Hepatocyte (in vitro differentiated cells): ENCODE measurements at regions not wholly inside any gene's neighbourhood (a gene's known extent, or its start where the extent isn't known, plus 50 kb on each side); places are given as distances from the start of the nearest gene placed in this dataset.
"Not testable (repeated sequence)": the region's sequence is repeated elsewhere in the genome, so short reads cannot be mapped to it uniquely, and the experiment has no call there.

Source experiments
- DNase-seq: peaks from one replicate; pipeline ENCODE4 v3.0.0-alpha.2; 2016; ENCODE audit warnings: low spot score
- H2AFZ ChIP-seq: fragments of 200-600 bp; sonication (generic); 2 replicates; pipeline ENCODE4 v1.6.0; 2016; ENCODE audit warnings: antibody characterized with exemption, mild to moderate bottlenecking
- H3K27ac ChIP-seq: fragments of 200-600 bp; sonication (generic); 2 replicates; pipeline ENCODE4 v1.5.1; 2016; ENCODE audit warnings: mild to moderate bottlenecking
- H3K27me3 ChIP-seq: fragments of 200-600 bp; sonication (generic); 2 replicates; pipeline ENCODE4 v1.6.1; 2016
- H3K36me3 ChIP-seq: fragments of 200-600 bp; sonication (generic); replicated peaks from 2 replicates; pipeline ENCODE4 v1.5.1; 2016; ENCODE audit warnings: low read depth; ENCODE audit not compliant: insufficient read depth
- H3K4me1 ChIP-seq: fragments of 200-600 bp; sonication (generic); 2 replicates; pipeline ENCODE4 v1.5.1; 2016; ENCODE audit warnings: mild to moderate bottlenecking, moderate library complexity; ENCODE audit not compliant: insufficient read depth
- H3K4me2 ChIP-seq: fragments of 200-600 bp; sonication (generic); 2 replicates; pipeline ENCODE4 v1.6.0; 2016
- H3K4me3 ChIP-seq: fragments of 200-600 bp; sonication (generic); 2 replicates; pipeline ENCODE4 v1.5.1; 2016; ENCODE audit warnings: mild to moderate bottlenecking
- H3K79me2 ChIP-seq: fragments of 200-600 bp; sonication (generic); 2 replicates; pipeline ENCODE4 v1.6.0; 2017; ENCODE audit warnings: mild to moderate bottlenecking
- H3K9me2 ChIP-seq: fragments of 200-600 bp; sonication (generic); replicated peaks from 2 replicates; pipeline ENCODE4 v1.6.0; 2017; ENCODE audit warnings: mild to moderate bottlenecking; ENCODE audit not compliant: insufficient read depth
- H3K9me3 ChIP-seq: fragments of 200-600 bp; sonication (generic); 2 replicates; pipeline ENCODE4 v1.5.1; 2016; ENCODE audit warnings: low read depth, mild to moderate bottlenecking
- H4K20me1 ChIP-seq: fragments of 200-600 bp; sonication (generic); 2 replicates; pipeline ENCODE4 v1.6.0; 2016; ENCODE audit warnings: mild to moderate bottlenecking; ENCODE audit not compliant: insufficient read depth, poor library complexity, severe bottlenecking
- CTCF ChIP-seq: fragments of 200-600 bp; sonication (generic); IDR thresholded peaks from 2 replicates; pipeline ENCODE4 v1.5.1; 2016; ENCODE audit warnings: antibody characterized with exemption, mild to moderate bottlenecking; ENCODE audit not compliant: poor library complexity
- EZH2 ChIP-seq: fragments of 200-600 bp; sonication (generic); IDR thresholded peaks from 2 replicates; pipeline ENCODE4 v1.6.1; 2016; ENCODE audit warnings: antibody characterized with exemption, mild to moderate bottlenecking, borderline replicate concordance
- EZH2phosphoT487 ChIP-seq: fragments of 200-600 bp; sonication (generic); IDR thresholded peaks from one replicate; pipeline ENCODE4 v1.6.1; 2018; ENCODE audit warnings: antibody characterized with exemption, mild to moderate bottlenecking, low read depth, moderate library complexity; ENCODE audit not compliant: unreplicated experiment, severe bottlenecking
- WGBS: methylation state at CpG from one replicate; pipeline ENCODE4 v1.1.6; 2016; ENCODE audit warnings: low lambda C conversion rate; ENCODE audit errors: missing lambda C conversion rate; 5-methylcytosine and 5-hydroxymethylcytosine counted together

DNA sequence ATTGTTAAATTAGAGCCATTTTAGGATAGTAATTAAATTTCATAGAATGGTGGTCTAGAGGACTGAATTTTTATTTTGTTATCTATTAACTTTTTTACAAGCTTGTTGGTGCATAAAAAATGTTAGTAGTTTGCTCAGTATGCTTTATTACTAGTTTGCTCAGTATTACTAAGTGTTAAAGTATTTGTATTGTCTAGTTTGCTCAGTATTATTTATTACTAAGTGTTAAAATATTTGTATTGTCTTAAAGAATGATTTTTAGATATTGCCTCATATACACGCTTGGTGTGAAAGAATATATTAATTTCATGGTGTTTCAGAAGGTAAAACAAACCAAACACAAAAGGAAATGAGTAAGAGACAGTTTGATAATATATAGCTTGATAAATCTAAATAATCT is 268.4 kb upstream of the MAGEB18 start:
- Histone ChIP-seq H3K36me3 (no peaks in the 10 kb centered on the region), H2AFZ (no peak overlapping the region), H3K27me3 (no peaks in the 10 kb centered on the region), H3K79me2 (no peaks in the 10 kb centered on the region), H3K9me2 (no peaks in the 10 kb centered on the region), H4K20me1 (no peaks in the 10 kb centered on the region), H3K4me3 (no peak overlapping the region), H3K4me2 (no peak overlapping the region), H3K9me3 (no peaks in the 10 kb centered on the region), H3K4me1 (no peaks in the 10 kb centered on the region), H3K27ac (no peak overlapping the region)
- 67% methylated on average over 1 of the region's 1 CpG for WGBS
- no peak for TF ChIP-seq EZH2phosphoT487
- DNase-seq = no peak

DNA sequence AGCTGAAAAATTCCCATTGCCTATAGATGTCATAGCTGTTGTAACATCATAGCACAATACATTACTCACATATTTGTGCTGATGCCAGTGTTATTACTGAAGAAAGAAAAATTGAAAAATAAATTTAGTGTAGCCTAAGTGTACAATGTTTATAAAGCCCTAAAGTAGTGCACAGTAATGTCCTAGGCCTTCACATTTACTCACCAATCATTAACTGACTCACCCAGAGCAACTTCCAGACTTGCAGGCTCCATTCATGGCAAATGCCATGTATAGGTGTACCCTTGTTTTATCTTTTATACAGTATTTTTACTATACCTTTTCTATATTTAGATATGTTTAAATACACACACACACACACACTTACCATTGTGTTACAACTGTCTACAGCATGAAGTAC is 265.4 kb upstream of the MAGEB18 start:
- Histone ChIP-seq H3K9me2 (no peaks in the 10 kb centered on the region), H3K4me3 (no peak overlapping the region), H3K4me2 (no peak overlapping the region), H3K27ac (no peak overlapping the region), H4K20me1 (no peaks in the 10 kb centered on the region), H3K27me3 (no peaks in the 10 kb centered on the region), H3K36me3 (no peaks in the 10 kb centered on the region), H2AFZ (no peak overlapping the region), H3K4me1 (no peaks in the 10 kb centered on the region), H3K9me3 (no peaks in the 10 kb centered on the region), H3K79me2 (no peaks in the 10 kb centered on the region)
- TF ChIP-seq EZH2phosphoT487 = no peak
- TF ChIP-seq EZH2 = no peak
- no peak for DNase-seq

GRCh38 chrX:25873196-25873595 is 264.9 kb upstream of the MAGEB18 start:
- Histone ChIP-seq H3K27ac (no peak overlapping the region), H3K36me3 (no peaks in the 10 kb centered on the region), H3K4me2 (no peak overlapping the region), H3K9me3 (no peaks in the 10 kb centered on the region), H3K4me1 (no peaks in the 10 kb centered on the region), H3K27me3 (no peaks in the 10 kb centered on the region), H3K4me3 (no peak overlapping the region), H2AFZ (no peak overlapping the region), H4K20me1 (no peaks in the 10 kb centered on the region), H3K79me2 (no peaks in the 10 kb centered on the region), H3K9me2 (no peaks in the 10 kb centered on the region)
- 56% methylated on average over 2 of the region's 2 CpGs for WGBS
- TF ChIP-seq CTCF = no peak
- no peak for TF ChIP-seq EZH2
- TF ChIP-seq EZH2phosphoT487 = no peak
- peak; percentile 11 for DNase-seq

- no peaks in the 10 kb centered on the region for H3K9me3 ChIP-seq
Observed at GRCh38 chrX:25878806-25879205, 259.3 kb upstream of the MAGEB18 start.

GRCh38 chrX:25882503-25882902 is 255.6 kb upstream of the MAGEB18 start:
- not testable (repeated sequence) for H3K4me1 ChIP-seq, H3K79me2 ChIP-seq, H3K27ac ChIP-seq, H3K9me3 ChIP-seq, H4K20me1 ChIP-seq, H2AFZ ChIP-seq, H3K9me2 ChIP-seq, H3K27me3 ChIP-seq, H3K4me3 ChIP-seq, H3K36me3 ChIP-seq, DNase-seq, H3K4me2 ChIP-seq
- 70% methylated on average over 5 of the region's 5 CpGs for WGBS

More at GRCh38 chrX:25878806-25879205, 259.3 kb upstream of the MAGEB18 start:
- TF ChIP-seq EZH2 = no peak
- Histone ChIP-seq H4K20me1 (no peaks in the 10 kb centered on the region), H3K36me3 (no peaks in the 10 kb centered on the region), H3K4me1 (no peaks in the 10 kb centered on the region), H3K4me3 (no peak overlapping the region), H3K79me2 (no peaks in the 10 kb centered on the region), H3K27ac (no peak overlapping the region), H3K9me2 (no peaks in the 10 kb centered on the region), H3K4me2 (no peak overlapping the region), H3K27me3 (no peaks in the 10 kb centered on the region), H2AFZ (no peak overlapping the region)
- 65% methylated on average over 1 of the region's 1 CpG for WGBS
- DNase-seq = no peak
